GM19025 (cell line): ENCODE measurements at regions not wholly inside any gene's neighbourhood (a gene's known extent, or its start where the extent isn't known, plus 50 kb on each side); places are given as distances from the start of the nearest gene placed in this dataset.

ENCODE experiments used
- ATAC-seq: cut with Tn5 transposase; IDR thresholded peaks from one replicate; pipeline ENCODE4 v1.9.1; 2021; ENCODE audit warnings: mild to moderate bottlenecking, low read depth, moderate library complexity; ENCODE audit not compliant: unreplicated experiment

DNA sequence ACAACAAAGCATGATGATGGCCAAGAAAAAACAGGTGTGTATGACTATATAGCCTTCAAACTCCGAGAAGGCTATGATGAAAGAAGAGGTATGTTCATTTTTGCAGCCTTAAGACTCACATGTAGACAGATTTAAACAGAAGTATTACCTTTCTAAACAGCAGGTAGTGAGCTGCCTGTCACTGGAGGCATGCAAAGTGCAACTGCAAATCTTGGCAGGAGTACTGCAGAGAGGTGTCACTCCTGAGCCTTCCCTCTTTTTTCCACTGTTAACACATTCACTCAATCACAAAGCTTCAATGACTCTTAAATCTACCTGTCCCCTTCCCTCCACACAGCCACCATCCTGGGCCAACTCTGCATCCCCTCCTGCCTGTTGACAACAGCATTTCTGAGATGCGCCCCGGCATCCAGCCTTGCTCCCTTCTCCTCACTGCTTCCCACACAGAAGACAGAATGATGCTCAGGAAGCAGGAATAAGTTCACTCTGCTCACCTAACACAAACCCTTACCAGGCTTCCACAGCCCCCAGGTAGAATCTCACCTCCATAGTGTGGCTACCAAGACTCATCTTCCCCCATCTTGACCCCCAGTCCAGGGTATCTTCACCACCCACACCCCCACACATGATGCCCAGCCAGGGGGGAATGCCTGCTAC, 161.9 kb upstream of the ZMIZ1 start:
- no peak for ATAC-seq

GRCh38 chr10:78907551-78908211, 161.1 kb upstream of the ZMIZ1 start:
- ATAC-seq, result no peak

DNA sequence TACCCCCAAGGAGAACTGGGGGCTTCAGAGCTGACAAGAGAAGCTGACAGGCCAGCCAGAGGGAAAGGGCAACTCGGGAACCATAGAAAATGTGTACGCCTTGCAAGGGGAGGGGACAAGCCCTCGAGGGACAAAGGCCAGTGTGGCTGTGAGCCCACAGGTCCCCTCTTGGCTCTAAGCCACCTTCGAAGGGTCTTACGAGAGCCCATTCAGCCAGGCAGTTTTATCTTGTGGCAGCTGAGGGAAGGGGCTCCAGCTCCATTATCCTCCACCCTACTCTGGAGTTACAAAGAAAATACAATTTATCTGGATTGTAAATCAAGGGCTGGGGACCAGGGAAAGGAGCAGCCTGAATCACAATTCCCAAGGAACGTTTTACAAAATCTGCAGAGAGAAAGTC, 159.5 kb upstream of the ZMIZ1 start:
- ATAC-seq, result no peak

- no peak for ATAC-seq
These were observed 158.7 kb upstream of the ZMIZ1 start for GRCh38 chr10:78910021-78910420.

- no peak for ATAC-seq
These were observed 158.3 kb upstream of the ZMIZ1 start for GRCh38 chr10:78910476-78910875.

DNA sequence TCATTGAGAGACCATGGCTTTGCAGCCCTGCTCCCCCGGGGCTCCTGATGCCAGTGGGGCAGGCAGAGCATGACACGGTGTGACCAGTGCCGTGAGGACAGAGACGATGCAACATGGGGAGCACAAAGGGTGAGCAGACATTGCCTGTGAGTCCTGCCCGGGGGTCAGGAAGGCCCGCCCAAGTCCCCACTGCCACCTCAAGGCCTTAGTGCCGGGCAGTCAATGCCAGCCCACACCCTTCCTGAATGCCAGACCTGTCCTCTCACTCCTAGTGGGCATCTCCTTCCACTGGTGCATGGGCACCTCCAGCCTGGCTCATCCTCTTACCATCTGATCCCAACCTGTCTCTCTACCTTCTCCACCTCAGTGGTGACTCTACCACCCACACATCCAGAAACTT, 157.9 kb upstream of the ZMIZ1 start:
- ATAC-seq, result no peak

DNA sequence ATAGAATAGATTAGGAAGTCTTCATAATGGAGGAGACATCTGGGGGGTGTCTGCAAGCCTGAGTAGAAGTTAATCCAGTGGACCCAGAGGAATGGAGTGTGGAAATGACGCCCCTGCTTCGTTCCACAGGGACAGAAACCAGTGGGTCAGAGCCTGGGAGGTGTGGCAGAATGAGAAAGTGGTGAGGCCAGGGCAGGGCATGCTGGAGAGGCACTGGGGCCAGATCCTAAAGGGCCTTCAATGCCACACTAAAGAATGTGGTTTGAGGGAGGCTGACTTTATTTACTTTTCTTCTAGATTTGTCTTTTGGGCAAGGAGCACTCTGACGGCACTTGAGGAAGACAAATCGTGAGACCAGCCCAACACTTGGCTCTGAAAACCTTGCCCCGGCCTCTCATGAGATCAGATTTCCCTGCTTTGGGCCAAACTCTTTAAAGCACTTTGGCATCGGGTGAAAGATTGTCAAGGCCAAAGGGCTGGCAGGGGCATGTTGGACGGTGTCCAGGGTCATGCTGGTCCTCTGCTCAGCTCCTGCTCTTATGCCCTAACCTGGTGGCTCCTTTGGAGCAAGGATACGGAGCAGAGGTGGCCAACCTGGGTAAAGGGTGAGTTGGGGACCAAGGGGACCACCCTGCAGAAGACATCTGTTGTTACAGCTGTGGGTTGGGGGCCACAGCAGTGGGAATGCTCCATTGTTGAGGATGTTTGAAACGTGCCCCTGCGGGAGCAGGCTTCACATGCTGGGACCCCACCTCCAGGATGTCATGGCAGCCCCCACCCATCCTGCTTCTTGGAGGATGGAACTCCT, 157.0 kb upstream of the ZMIZ1 start:
- no peak for ATAC-seq

DNA sequence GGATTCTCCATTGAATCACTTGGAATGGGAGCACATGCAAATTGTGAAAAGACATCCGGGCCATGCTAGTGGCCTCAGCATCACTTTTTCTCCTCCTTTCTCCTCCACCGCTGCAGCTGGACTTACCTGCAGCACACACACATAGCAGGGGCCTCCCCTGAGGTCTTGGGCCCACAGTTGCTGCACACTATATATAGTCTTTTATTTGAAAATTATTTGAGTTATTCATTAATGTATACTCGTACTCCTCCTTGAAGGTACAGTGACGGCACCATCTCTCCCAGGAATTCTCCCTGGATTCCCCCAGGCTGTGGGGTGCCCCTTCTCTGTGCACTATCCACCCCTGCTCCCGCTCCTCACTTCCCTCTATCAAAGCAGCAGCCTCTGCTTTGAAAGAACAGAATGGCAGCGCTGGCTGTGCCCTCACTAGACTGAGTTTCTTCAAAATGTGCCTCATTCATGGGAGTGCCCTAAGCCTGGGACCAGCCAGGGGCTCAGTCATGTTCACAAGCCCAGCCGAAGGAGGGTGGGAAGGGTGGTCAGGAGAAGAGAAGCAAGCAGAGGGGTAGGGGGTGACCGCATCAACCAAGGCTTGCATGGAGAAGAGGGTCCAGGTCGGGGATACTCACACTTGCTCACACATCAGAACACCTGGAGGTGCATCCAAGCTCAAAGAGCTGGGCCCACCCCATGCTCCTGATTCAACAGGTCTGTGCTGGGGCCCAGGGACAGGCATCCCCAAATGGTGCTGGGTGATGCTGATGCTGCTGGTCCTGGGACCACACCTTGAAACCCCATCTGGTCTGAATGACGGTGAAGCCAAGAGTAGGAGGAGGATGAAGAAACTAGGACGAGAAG, 156.2 kb upstream of the ZMIZ1 start:
- no peak for ATAC-seq

DNA sequence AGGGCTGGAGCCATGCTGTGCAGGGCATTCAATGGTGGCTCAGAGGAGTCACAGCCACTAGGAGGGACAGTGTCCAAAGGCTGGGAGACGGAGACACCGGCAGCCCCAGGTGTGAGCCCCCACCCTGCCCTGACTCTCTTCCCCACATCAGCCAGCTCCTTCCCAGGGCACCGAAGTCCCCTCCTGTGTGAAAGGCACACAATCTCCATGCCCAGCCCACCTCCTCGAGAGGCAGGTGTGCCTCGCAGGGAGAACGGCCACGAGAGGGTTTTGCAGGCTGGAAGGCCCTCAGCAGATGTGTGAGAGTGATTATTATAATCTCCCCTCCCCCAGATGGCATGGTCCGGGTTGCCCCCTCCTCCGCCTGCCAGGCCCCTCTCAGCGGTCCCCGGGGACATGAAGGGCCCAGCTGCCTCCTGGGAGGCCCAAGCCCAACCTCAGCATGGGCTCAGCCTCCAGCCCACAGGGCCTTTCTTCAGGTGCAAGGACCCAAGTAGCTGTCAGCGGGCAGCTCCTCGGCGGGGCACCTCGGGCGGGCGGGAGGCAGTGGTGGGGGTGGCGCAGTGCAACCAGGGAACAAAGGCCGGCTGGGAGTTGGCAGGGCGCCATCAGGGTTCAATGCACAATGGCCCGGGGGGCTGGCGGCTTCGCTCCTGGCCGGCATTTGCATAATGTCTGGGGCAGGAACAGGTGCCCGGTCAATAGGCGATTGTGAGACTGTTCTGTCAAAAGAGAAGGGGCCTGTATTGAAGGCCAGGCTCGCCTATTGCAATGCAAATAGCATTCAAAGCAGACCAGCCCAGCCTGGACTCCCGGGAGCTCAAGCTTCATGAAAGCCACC, 155.3 kb upstream of the ZMIZ1 start:
- no peak for ATAC-seq

- ATAC-seq, result no peak
These were observed 154.7 kb upstream of the ZMIZ1 start for GRCh38 chr10:78914060-78914378.

DNA sequence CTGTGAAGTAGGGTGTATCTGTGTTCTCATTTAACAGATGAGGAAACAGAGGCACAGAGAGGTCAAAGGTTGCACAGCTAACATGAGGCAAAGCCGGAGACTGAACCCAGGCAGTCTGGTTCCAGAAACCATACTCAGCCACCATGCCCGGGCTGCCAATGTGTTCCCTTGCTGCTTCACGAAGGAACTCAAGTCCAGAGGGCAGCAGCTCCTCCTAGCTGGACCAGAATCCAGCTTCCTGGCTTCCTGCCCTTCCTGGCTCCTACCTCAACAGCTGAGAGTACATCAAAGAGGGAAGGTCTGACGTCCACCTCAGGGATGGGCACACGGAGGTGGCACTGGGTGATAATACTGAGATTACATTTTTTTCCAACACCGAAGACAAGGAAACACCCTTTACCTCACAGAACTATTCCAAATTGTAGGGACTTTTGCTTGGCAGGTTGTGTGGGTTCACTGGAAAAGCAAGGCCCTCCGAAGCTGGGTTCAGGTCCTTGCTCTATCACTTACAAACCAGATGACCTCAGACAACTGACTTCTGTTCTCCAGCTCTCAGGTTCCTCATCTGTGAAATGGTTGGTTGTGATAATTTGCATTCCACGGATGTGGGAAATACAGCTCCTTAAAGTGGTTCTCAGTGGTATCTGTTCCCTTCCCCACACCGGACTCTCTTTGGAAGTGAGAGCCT, 154.1 kb upstream of the ZMIZ1 start:
- ATAC-seq, result no peak

GRCh38 chr10:78915190-78915518, 153.6 kb upstream of the ZMIZ1 start:
- ATAC-seq, result no peak

- no peak for ATAC-seq
These were observed 152.5 kb upstream of the ZMIZ1 start for GRCh38 chr10:78916227-78916626.

DNA sequence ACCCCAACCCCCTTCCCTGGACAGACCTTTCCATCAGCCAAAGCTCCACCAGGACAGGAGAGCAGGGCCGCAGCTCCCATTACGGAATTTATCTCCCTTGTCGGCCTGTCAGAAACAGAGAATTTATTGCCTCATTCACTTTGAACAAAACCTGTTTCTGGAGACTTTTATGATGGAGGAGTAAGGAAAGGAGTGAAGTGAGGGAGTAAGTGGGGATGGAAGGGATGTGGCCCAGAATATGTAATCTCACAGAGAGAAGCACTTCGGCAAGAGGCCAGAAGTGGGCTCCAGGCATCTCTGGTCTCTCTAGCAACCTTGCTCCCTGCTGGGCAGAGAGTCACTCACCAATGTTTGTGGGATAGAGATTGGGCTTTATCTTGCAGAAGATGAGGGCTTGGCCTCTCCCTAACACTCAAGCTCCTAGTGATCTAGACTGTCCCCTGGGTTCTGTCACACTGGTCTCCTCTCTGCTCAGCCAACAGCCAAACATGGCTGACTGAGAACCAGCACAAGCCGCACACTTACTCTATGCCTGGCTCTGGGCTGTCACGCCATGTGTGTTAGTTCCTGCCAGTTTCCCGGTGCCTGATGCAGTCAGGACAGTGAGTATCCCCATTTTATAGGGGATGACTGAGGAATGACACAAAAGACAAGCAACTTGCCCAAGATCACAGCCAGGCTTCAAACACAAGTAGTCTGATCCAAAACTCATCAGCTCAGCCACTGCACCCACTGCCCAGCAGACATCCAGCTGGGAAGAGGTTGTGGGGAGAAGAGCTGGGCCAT, 149.4 kb upstream of the ZMIZ1 start:
- no peak for ATAC-seq

DNA sequence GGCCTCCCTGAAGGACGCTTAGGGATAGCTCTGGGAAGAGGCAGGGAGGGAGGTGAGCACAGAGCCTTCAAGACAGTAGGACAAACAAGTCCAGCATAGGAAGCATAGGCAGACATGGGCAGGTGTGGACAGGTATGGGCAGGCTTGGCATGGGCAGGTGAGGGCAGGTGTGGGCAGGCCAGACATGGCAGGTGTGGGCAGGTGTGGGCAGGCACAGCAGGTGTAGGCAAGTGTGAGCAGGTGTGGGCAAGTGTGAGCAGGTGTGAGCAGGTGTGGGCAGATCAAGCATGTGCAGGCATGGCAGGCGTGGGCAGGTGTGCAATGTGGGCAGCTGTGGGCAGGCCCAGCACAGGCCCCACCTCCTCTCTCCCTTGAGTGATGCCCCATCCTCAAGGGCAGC, 148.8 kb upstream of the ZMIZ1 start:
- ATAC-seq, result no peak

DNA sequence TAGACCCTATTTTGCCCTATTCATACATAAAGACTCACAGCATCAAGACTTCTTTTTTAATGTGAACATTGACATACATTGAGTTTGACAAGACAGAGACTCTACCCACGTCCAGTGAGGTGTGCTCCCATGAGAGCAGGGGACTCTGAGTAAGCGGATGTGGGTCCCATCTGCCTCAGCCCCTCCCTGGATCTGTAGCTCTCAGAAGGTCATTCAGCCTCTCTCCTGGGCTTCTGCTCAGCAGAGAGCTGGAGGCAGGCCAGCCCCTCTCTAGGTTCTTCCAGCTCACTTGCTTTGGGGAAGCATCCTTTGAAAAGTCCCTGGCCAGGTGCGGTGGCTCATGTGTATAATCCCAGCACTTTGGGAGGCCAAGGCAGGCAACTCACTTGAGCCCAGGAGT, 146.9 kb upstream of the ZMIZ1 start:
- no peak for ATAC-seq

GRCh38 chr10:78923647-78924318, 145.0 kb upstream of the ZMIZ1 start:
- no peak for ATAC-seq

DNA sequence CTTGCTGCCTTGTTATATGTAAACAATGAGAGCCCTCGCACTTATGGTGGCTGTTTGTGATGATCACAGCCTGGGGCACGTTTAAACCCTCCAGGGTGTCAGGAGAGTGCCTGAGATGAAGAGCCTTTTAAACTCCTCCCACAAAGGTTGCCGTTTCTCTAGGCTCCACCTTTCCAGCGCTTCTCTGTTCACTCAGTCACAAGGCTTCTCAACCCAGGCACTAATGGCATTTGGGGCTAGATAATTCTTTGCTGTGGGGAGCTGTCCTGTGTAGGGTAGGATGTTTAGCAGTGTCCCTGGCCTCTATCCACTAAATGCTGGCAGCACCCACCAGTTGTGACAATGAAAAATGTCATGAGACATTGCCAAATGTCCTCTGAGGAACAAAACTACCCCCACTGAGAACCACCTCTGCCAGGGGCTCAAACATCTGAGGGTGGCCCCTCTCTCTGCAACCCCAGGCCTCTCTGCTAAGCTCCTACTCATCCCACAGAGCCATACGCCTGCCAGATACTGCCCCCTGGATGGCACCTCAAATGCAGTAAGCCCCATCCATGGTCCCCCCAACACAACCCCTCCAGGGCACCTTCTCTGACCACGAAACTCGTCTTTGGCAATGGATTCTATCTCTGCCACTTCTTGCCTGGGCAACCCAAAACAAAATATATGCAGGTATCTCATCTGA, 144.3 kb upstream of the ZMIZ1 start:
- no peak for ATAC-seq
